Nephron (organoid): ENCODE measurements at regions not wholly inside any gene's neighbourhood (a gene's known extent, or its start where the extent isn't known, plus 50 kb on each side); places are given as distances from the start of the nearest gene placed in this dataset.

Source experiments
- H3K27ac Mint-ChIP-seq, 3 experiments: 2 replicates each; pipeline ENCODE4 v1.8.0; 2020; ENCODE audit warnings: mixed read lengths in 3 of 3, mild to moderate bottlenecking in 2 of 3, moderate library complexity in 1 of 3
- H3K27me3 Mint-ChIP-seq: 2 replicates; pipeline ENCODE4 v1.8.0; 2021; ENCODE audit warnings: low read depth, mild to moderate bottlenecking, moderate library complexity, mixed read lengths
- H3K36me3 Mint-ChIP-seq: 2 replicates; pipeline ENCODE4 v1.8.0; 2020; ENCODE audit warnings: low read depth, mixed read lengths
- H3K4me1 Mint-ChIP-seq: 2 replicates; pipeline ENCODE4 v1.8.0; 2020; ENCODE audit warnings: mixed read lengths
- H3K4me3 Mint-ChIP-seq, 3 experiments: 2 replicates each; pipeline ENCODE4 v1.8.0; 2020; ENCODE audit warnings: mild to moderate bottlenecking in 3 of 3, mixed read lengths in 3 of 3, moderate library complexity in 2 of 3
- H3K9me3 Mint-ChIP-seq: 2 replicates; pipeline ENCODE4 v1.8.0; 2020; ENCODE audit warnings: mixed read lengths
- CTCF ChIP-seq, 3 experiments: fragments of 200-600 bp; sonication (generic); IDR thresholded peaks; one replicate each; pipeline ENCODE4 v1.5.0; 2021; ENCODE audit warnings: antibody characterized with exemption in 3 of 3; ENCODE audit not compliant: unreplicated experiment in 3 of 3

GRCh38 chr9:78573669-78574068, 276.7 kb downstream of the PSAT1 start:
- Mint-ChIP-seq H3K27ac (no peak overlapping the region), H3K4me3 (no peak overlapping the region), H3K27me3 (peaks cover 9% of the 10 kb centered on the region), H3K4me1 (peaks cover 28% of the 10 kb centered on the region), H3K36me3 (no peaks in the 10 kb centered on the region), H3K9me3 (no peaks in the 10 kb centered on the region)
- no peak for TF ChIP-seq CTCF (IDR thresholded peaks at IDR 0.05; ENCODE audit: unreplicated experiment in 3 of 3)

GRCh38 chr9:78574354-78575045, 277.6 kb downstream of the PSAT1 start:
- Mint-ChIP-seq H3K4me1 (peaks cover 29% of the 10 kb centered on the region), H3K9me3 (no peaks in the 10 kb centered on the region), H3K27ac (peak overlapping the region in 1 of 3 experiments; percentile 41), H3K27me3 (peaks cover 9% of the 10 kb centered on the region), H3K4me3 (no peak overlapping the region), H3K36me3 (no peaks in the 10 kb centered on the region)
- no peak for TF ChIP-seq CTCF (IDR thresholded peaks at IDR 0.05; ENCODE audit: unreplicated experiment in 3 of 3)

- TF ChIP-seq CTCF (IDR thresholded peaks at IDR 0.05; ENCODE audit: unreplicated experiment in 3 of 3) = no peak
- Mint-ChIP-seq H3K4me3 (no peak overlapping the region), H3K36me3 (no peaks in the 10 kb centered on the region), H3K4me1 (peaks cover 29% of the 10 kb centered on the region), H3K27me3 (peaks cover 9% of the 10 kb centered on the region), H3K9me3 (no peaks in the 10 kb centered on the region), H3K27ac (peak overlapping the region in 1 of 3 experiments; percentile 67)
Observed at GRCh38 chr9:78575081-78575480, 278.2 kb downstream of the PSAT1 start.

GRCh38 chr9:78575771-78576170, 278.8 kb downstream of the PSAT1 start:
- no peaks in the 10 kb centered on the region for H3K9me3 Mint-ChIP-seq
- no peaks in the 10 kb centered on the region for H3K36me3 Mint-ChIP-seq
- no peak for TF ChIP-seq CTCF (IDR thresholded peaks at IDR 0.05; ENCODE audit: unreplicated experiment in 3 of 3)
- H3K27me3 Mint-ChIP-seq = peaks cover 9% of the 10 kb centered on the region
- no peak overlapping the region for H3K4me3 Mint-ChIP-seq
- H3K27ac Mint-ChIP-seq = peak overlapping the region in 1 of 3 experiments; percentile 67
- peaks cover 29% of the 10 kb centered on the region for H3K4me1 Mint-ChIP-seq

GRCh38 chr9:78577156-78577906, 280.4 kb downstream of the PSAT1 start:
- Mint-ChIP-seq H3K9me3 (no peaks in the 10 kb centered on the region), H3K36me3 (no peaks in the 10 kb centered on the region)

More at GRCh38 chr9:78577156-78577906, 280.4 kb downstream of the PSAT1 start:
- H3K27me3 Mint-ChIP-seq = peaks cover 9% of the 10 kb centered on the region
- H3K4me1 Mint-ChIP-seq = peaks cover 29% of the 10 kb centered on the region
- no peak overlapping the region for H3K4me3 Mint-ChIP-seq
- no peak overlapping the region for H3K27ac Mint-ChIP-seq
- TF ChIP-seq CTCF (IDR thresholded peaks at IDR 0.05; ENCODE audit: unreplicated experiment in 3 of 3) = no peak
